Lower lobe of right lung (tissue), 2 donors: ENCODE measurements at regions not wholly inside any gene's neighbourhood (a gene's known extent, or its start where the extent isn't known, plus 50 kb on each side); places are given as distances from the start of the nearest gene placed in this dataset.

Source experiments
- ATAC-seq, 2 donors: fragments of 200-7000 bp; cut with Tn5 transposase; one replicate each; pipeline ENCODE4 v1.9.1; 2020 to 2022; ENCODE audit warnings: mild to moderate bottlenecking in 2 of 2, moderate library complexity in 2 of 2
- DNase-seq: peaks from one replicate; pipeline ENCODE4 v3.0.0-alpha.2; 2020
- H3K27ac ChIP-seq: fragments of 200-600 bp; one replicate; pipeline ENCODE4 v1.8.0; 2022
- H3K27me3 ChIP-seq: fragments of 200-600 bp; one replicate; pipeline ENCODE4 v1.8.0; 2022; ENCODE audit warnings: low read depth
- H3K36me3 ChIP-seq: fragments of 200-600 bp; one replicate; pipeline ENCODE4 v1.8.0; 2022; ENCODE audit warnings: mild to moderate bottlenecking
- H3K4me1 ChIP-seq: fragments of 200-600 bp; one replicate; pipeline ENCODE4 v1.8.0; 2022
- H3K4me3 ChIP-seq: fragments of 200-600 bp; one replicate; pipeline ENCODE4 v1.8.0; 2022; ENCODE audit warnings: mild to moderate bottlenecking
- H3K9me3 ChIP-seq: fragments of 200-600 bp; one replicate; pipeline ENCODE4 v1.8.0; 2022
- CTCF ChIP-seq: fragments of 200-600 bp; IDR thresholded peaks from one replicate; pipeline ENCODE4 v1.8.0; 2022; ENCODE audit warnings: antibody characterized with exemption, mild to moderate bottlenecking
- intact Hi-C: fragments of 100-400 bp; cut with DNase I; formaldehyde crosslinking; loops from one replicate; pipeline ENCODE4 v1.11.0; 2022
- donor health status: DM: no; HTN: yes; CAD: no; lungs with severe emphysema.

GRCh38 chr4:77500801-77501200 lies 104.8 kb upstream of the CXCL13 start:
- no peak for TF ChIP-seq CTCF
- Histone ChIP-seq H3K4me3 (no peak overlapping the region), H3K9me3 (no peaks in the 10 kb centered on the region), H3K36me3 (no peaks in the 10 kb centered on the region), H3K4me1 (no peaks in the 10 kb centered on the region), H3K27me3 (no peaks in the 10 kb centered on the region), H3K27ac (no peak overlapping the region)
- ATAC-seq = no peak
- no peak for DNase-seq
- intact Hi-C loops = no loop called here

- no peak for DNase-seq
- H3K4me3 ChIP-seq = no peak overlapping the region
- no peaks in the 10 kb centered on the region for H3K9me3 ChIP-seq
- no peak for TF ChIP-seq CTCF
- no peak overlapping the region for H3K27ac ChIP-seq
- ATAC-seq = no peak
- intact Hi-C loops = no loop called here
- H3K36me3 ChIP-seq = no peaks in the 10 kb centered on the region
- no peaks in the 10 kb centered on the region for H3K27me3 ChIP-seq
- H3K4me1 ChIP-seq = no peaks in the 10 kb centered on the region
Observed at GRCh38 chr4:77501240-77501639, 104.4 kb upstream of the CXCL13 start.

- ATAC-seq = no peak
- H3K27ac ChIP-seq = no peak overlapping the region
- no peak for DNase-seq
- H3K27me3 ChIP-seq = no peaks in the 10 kb centered on the region
- no peak overlapping the region for H3K4me3 ChIP-seq
- no peak for TF ChIP-seq CTCF
- no peaks in the 10 kb centered on the region for H3K36me3 ChIP-seq
- H3K9me3 ChIP-seq = no peaks in the 10 kb centered on the region
- H3K4me1 ChIP-seq = no peaks in the 10 kb centered on the region
- intact Hi-C loops = no loop called here
Observed at GRCh38 chr4:77501851-77502250, 103.8 kb upstream of the CXCL13 start.

GRCh38 chr4:77504407-77504806 lies 101.2 kb upstream of the CXCL13 start:
- intact Hi-C loops = no loop called here

GRCh38 chr4:77505275-77505957 lies 100.2 kb upstream of the CXCL13 start:
- ATAC-seq (no peak), DNase-seq (no peak)
- H3K27ac ChIP-seq = no peak overlapping the region
- H3K36me3 ChIP-seq = no peaks in the 10 kb centered on the region
- H3K9me3 ChIP-seq = no peaks in the 10 kb centered on the region
- intact Hi-C loops = no loop called here
- no peak for TF ChIP-seq CTCF
- no peaks in the 10 kb centered on the region for H3K4me1 ChIP-seq
- H3K4me3 ChIP-seq = no peak overlapping the region
- H3K27me3 ChIP-seq = no peaks in the 10 kb centered on the region

More at GRCh38 chr4:77504407-77504806, 101.2 kb upstream of the CXCL13 start:
- no peaks in the 10 kb centered on the region for H3K36me3 ChIP-seq
- H3K4me3 ChIP-seq = no peak overlapping the region
- TF ChIP-seq CTCF = no peak
- ATAC-seq = no peak
- H3K27ac ChIP-seq = no peak overlapping the region
- H3K27me3 ChIP-seq = no peaks in the 10 kb centered on the region
- no peaks in the 10 kb centered on the region for H3K4me1 ChIP-seq
- no peaks in the 10 kb centered on the region for H3K9me3 ChIP-seq
- DNase-seq = no peak
